Tibial nerve (tissue), 4 donors: ENCODE measurements at regions not wholly inside any gene's neighbourhood (a gene's known extent, or its start where the extent isn't known, plus 50 kb on each side); places are given as distances from the start of the nearest gene placed in this dataset.

ENCODE experiments used
- EP300 ChIP-seq, 2 donors: sonication (generic); formaldehyde crosslinking; IDR thresholded peaks; one replicate each; pipeline ENCODE4 v1.6.1; 2017; ENCODE audit warnings: antibody characterized with exemption in 2 of 2, mild to moderate bottlenecking in 1 of 2
- TF ChIP-seq, protein P1 (sequence below), 5 experiments: fragments of 200-600 bp in 3 of 5; fragments of 450-650 bp in 2 of 5; sonication (generic) in 3 of 5; IDR thresholded peaks; one replicate each; pipeline ENCODE4 v1.5.1; 2016 to 2019; ENCODE audit warnings: antibody characterized with exemption in 5 of 5, mild to moderate bottlenecking in 3 of 5, moderate library complexity in 2 of 5

DNA sequence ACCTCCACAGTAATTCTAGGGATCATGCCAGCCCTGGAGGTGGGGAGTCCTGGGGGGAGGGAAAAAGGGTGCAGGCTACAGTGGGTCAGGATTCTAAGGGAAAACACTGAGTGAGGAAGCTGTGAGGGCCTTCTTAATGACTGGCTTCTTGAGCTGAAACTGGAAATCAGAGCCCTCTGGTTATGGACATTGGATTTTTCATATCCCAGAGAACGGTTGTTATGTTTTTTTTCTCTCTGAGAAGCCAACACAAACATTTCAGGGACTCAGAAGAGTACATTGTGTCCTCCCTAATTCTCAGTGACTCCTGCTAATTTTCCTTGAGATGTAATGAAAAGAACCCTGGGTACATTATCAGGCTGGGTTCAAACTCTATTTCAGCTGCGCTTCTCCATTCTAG is 162.4 kb upstream of the PRDX4 start:
- TF ChIP-seq, protein P1, sequence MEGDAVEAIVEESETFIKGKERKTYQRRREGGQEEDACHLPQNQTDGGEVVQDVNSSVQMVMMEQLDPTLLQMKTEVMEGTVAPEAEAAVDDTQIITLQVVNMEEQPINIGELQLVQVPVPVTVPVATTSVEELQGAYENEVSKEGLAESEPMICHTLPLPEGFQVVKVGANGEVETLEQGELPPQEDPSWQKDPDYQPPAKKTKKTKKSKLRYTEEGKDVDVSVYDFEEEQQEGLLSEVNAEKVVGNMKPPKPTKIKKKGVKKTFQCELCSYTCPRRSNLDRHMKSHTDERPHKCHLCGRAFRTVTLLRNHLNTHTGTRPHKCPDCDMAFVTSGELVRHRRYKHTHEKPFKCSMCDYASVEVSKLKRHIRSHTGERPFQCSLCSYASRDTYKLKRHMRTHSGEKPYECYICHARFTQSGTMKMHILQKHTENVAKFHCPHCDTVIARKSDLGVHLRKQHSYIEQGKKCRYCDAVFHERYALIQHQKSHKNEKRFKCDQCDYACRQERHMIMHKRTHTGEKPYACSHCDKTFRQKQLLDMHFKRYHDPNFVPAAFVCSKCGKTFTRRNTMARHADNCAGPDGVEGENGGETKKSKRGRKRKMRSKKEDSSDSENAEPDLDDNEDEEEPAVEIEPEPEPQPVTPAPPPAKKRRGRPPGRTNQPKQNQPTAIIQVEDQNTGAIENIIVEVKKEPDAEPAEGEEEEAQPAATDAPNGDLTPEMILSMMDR (IDR thresholded peaks at IDR 0.05), result no peak
- TF ChIP-seq EP300 (IDR thresholded peaks at IDR 0.05), result peak in 1 of 2 donors; percentile 27
